CD14-positive monocyte (primary cell): ENCODE measurements at regions not wholly inside any gene's neighbourhood (a gene's known extent, or its start where the extent isn't known, plus 50 kb on each side); places are given as distances from the start of the nearest gene placed in this dataset.

Experiments
- DNase-seq, 3 donors: peaks; one replicate each; pipeline ENCODE4 v3.0.0-alpha.2; 2011 to 2022
- H2AFZ ChIP-seq: 2 replicates; pipeline ENCODE4 v1.6.0; 2012; ENCODE audit warnings: mild to moderate bottlenecking, low read depth, low read length, inconsistent platforms; ENCODE audit not compliant: insufficient read depth, poor library complexity, severe bottlenecking
- H3K27ac ChIP-seq, 2 donors: 1 replicate in 1 of 2; 2 replicates in 1 of 2; pipeline ENCODE4 v1.5.1; 2012 to 2013; ENCODE audit warnings: low read length in 2 of 2, control low read depth in 1 of 2, inconsistent platforms in 1 of 2, low read depth in 1 of 2, mild to moderate bottlenecking in 1 of 2
- H3K27me3 ChIP-seq, 2 donors: one replicate each; pipeline versions ENCODE4 v1.6.0 to v1.6.1; 2011 to 2013; ENCODE audit warnings: low read length in 2 of 2; ENCODE audit not compliant: control insufficient read depth in 2 of 2, insufficient read depth in 2 of 2
- H3K36me3 ChIP-seq, 2 donors: replicated peaks in 1 of 2; 1 replicate in 1 of 2; 2 replicates in 1 of 2; pipeline versions ENCODE4 v1.5.1 to v1.6.1; 2012 to 2013; ENCODE audit warnings: low read length in 2 of 2, control low read depth in 1 of 2, inconsistent platforms in 1 of 2, mild to moderate bottlenecking in 1 of 2; ENCODE audit not compliant: insufficient read depth in 2 of 2, control insufficient read depth in 1 of 2
- H3K4me1 ChIP-seq, 2 donors: 1 replicate in 1 of 2; 2 replicates in 1 of 2; pipeline versions ENCODE4 v1.5.1 to v1.6.1; 2012 to 2013; ENCODE audit warnings: low read length in 2 of 2, control low read depth in 1 of 2, inconsistent platforms in 1 of 2, mild to moderate bottlenecking in 1 of 2, moderate library complexity in 1 of 2; ENCODE audit not compliant: insufficient read depth in 2 of 2, control insufficient read depth in 1 of 2
- H3K4me2 ChIP-seq: replicated peaks from 2 replicates; pipeline ENCODE3; 2012; ENCODE audit warnings: low read length, moderate library complexity, mild to moderate bottlenecking; ENCODE audit not compliant: poor library complexity, severe bottlenecking; ENCODE audit errors: extremely low read depth
- H3K4me3 ChIP-seq, 3 experiments: fragments of 200-600 bp in 1 of 3; sonication (generic) in 1 of 3; replicated peaks in 1 of 3; 1 replicate in 2 of 3; 2 replicates in 1 of 3; pipeline ENCODE4 v1.5.1; 2011 to 2013; ENCODE audit warnings: low read length in 3 of 3, mild to moderate bottlenecking in 3 of 3, control low read depth in 2 of 3, low read depth in 2 of 3, inconsistent platforms in 1 of 3, moderate library complexity in 1 of 3
- H3K79me2 ChIP-seq: 2 replicates; pipeline ENCODE4 v1.6.0; 2012; ENCODE audit warnings: mild to moderate bottlenecking, control low read depth, inconsistent platforms, low read length, moderate library complexity; ENCODE audit not compliant: insufficient read depth
- H3K9ac ChIP-seq: 2 replicates; pipeline ENCODE4 v1.6.0; 2017; ENCODE audit warnings: low read length, mild to moderate bottlenecking; ENCODE audit not compliant: insufficient read depth, poor library complexity, severe bottlenecking
- H3K9me3 ChIP-seq, 2 donors: replicated peaks in 1 of 2; 1 replicate in 1 of 2; 2 replicates in 1 of 2; pipeline versions ENCODE4 v1.5.1 to v1.6.1; 2012 to 2013; ENCODE audit warnings: low read length in 2 of 2, control low read depth in 1 of 2; ENCODE audit not compliant: control insufficient read depth in 1 of 2, insufficient read depth in 1 of 2
- H4K20me1 ChIP-seq: 2 replicates; pipeline ENCODE4 v1.6.0; 2012; ENCODE audit warnings: mild to moderate bottlenecking, low read length, control low read depth, moderate library complexity; ENCODE audit not compliant: insufficient read depth
- H3K27ac Mint-ChIP-seq, 7 donors: one replicate each; pipeline ENCODE4 v1.8.0; 2020; ENCODE audit warnings: mild to moderate bottlenecking in 7 of 7, mixed read lengths in 7 of 7, moderate library complexity in 6 of 7, inconsistent platforms in 2 of 7
- H3K27me3 Mint-ChIP-seq, 3 donors: one replicate each; pipeline ENCODE4 v1.8.0; 2021 to 2022; ENCODE audit warnings: low read depth in 3 of 3, mild to moderate bottlenecking in 3 of 3, mixed read lengths in 3 of 3, moderate library complexity in 3 of 3, inconsistent platforms in 1 of 3
- H3K36me3 Mint-ChIP-seq, 2 donors: one replicate each; pipeline ENCODE4 v1.8.0; 2020; ENCODE audit warnings: mixed read lengths in 2 of 2, inconsistent platforms in 1 of 2, mild to moderate bottlenecking in 1 of 2
- H3K4me1 Mint-ChIP-seq: one replicate; pipeline ENCODE4 v1.8.0; 2020; ENCODE audit warnings: mild to moderate bottlenecking, mixed read lengths
- H3K4me3 Mint-ChIP-seq, 2 donors: one replicate each; pipeline ENCODE4 v1.8.0; 2020; ENCODE audit warnings: mild to moderate bottlenecking in 2 of 2, mixed read lengths in 2 of 2, moderate library complexity in 1 of 2
- H3K9me3 Mint-ChIP-seq, 7 donors: one replicate each; pipeline ENCODE4 v1.8.0; 2020 to 2022; ENCODE audit warnings: mixed read lengths in 7 of 7, mild to moderate bottlenecking in 6 of 7, moderate library complexity in 6 of 7, inconsistent platforms in 2 of 7
- CTCF ChIP-seq: fragments of 200-600 bp; IDR thresholded peaks from one replicate; pipeline ENCODE4 v1.8.0; 2022; ENCODE audit warnings: antibody characterized with exemption, mild to moderate bottlenecking
- WGBS: methylation state at CpG from one replicate; pipeline ENCODE4 v1.1.5; 2013; ENCODE audit warnings: missing lambda C conversion rate; ENCODE audit not compliant: insufficient coverage; 5-methylcytosine and 5-hydroxymethylcytosine counted together
- intact Hi-C, 2 donors: fragments of 100-400 bp; cut with micrococcal nuclease; formaldehyde crosslinking; loops; one replicate each; pipeline versions ENCODE4 v1.15.0 to v1.15.1; 2023

- Histone ChIP-seq H3K4me1 (no peaks in the 10 kb centered on the region), H4K20me1 (no peaks in the 10 kb centered on the region), H3K27ac (no peak overlapping the region), H3K4me3 (no peak overlapping the region), H3K79me2 (no peaks in the 10 kb centered on the region), H2AFZ (no peak overlapping the region), H3K4me2 (no peak overlapping the region), H3K27me3 (no peaks in the 10 kb centered on the region), H3K36me3 (no peaks in the 10 kb centered on the region), H3K9ac (no peak overlapping the region), H3K9me3 (no peaks in the 10 kb centered on the region)
- peaks cover 0 to 5% (median 0%) of the 10 kb centered on the region in 3 donors for H3K27me3 Mint-ChIP-seq
- H3K4me3 Mint-ChIP-seq, result no peak overlapping the region
- peaks cover 0 to 3% (median 0%) of the 10 kb centered on the region in 7 donors for H3K9me3 Mint-ChIP-seq
- intact Hi-C loops, result no loop called here
- TF ChIP-seq CTCF, result no peak
- no peak overlapping the region for H3K27ac Mint-ChIP-seq
- H3K4me1 Mint-ChIP-seq, result no peaks in the 10 kb centered on the region
- no peaks in the 10 kb centered on the region for H3K36me3 Mint-ChIP-seq
- no peak for DNase-seq
- WGBS, result 80% methylated on average over 4 of the region's 9 CpGs
Observed at GRCh38 chr2:19559596-19560240, 201.3 kb upstream of the OSR1 start.

- Mint-ChIP-seq H3K27me3 (peaks cover 0 to 2% (median 0%) of the 10 kb centered on the region in 3 donors), H3K4me3 (no peak overlapping the region), H3K4me1 (no peaks in the 10 kb centered on the region), H3K9me3 (peaks cover 0 to 5% (median 0%) of the 10 kb centered on the region in 7 donors), H3K36me3 (no peaks in the 10 kb centered on the region), H3K27ac (no peak overlapping the region)
- H3K27me3 ChIP-seq, result no peaks in the 10 kb centered on the region
- H3K36me3 ChIP-seq, result no peaks in the 10 kb centered on the region
- H3K27ac ChIP-seq, result no peak overlapping the region
- 40% methylated on average over 1 of the region's 2 CpGs for WGBS
- no peaks in the 10 kb centered on the region for H3K9me3 ChIP-seq
- H3K4me1 ChIP-seq, result no peaks in the 10 kb centered on the region
- no peak for TF ChIP-seq CTCF
- no peak overlapping the region for H3K4me2 ChIP-seq
- no peaks in the 10 kb centered on the region for H3K79me2 ChIP-seq
- H4K20me1 ChIP-seq, result no peaks in the 10 kb centered on the region
- intact Hi-C loops, result no loop called here
- no peak overlapping the region for H2AFZ ChIP-seq
- DNase-seq, result no peak
- no peak overlapping the region for H3K4me3 ChIP-seq
- no peak overlapping the region for H3K9ac ChIP-seq
Observed at GRCh38 chr2:19556648-19557047, 198.2 kb upstream of the OSR1 start.
